Memory B cell (primary cell): ENCODE measurements at regions not wholly inside any gene's neighbourhood (a gene's known extent, or its start where the extent isn't known, plus 50 kb on each side); places are given as distances from the start of the nearest gene placed in this dataset.

Experiments
- ATAC-seq: fragments of 150-1000 bp; cut with Tn5 transposase; 2 replicates; pipeline ENCODE4 v1.10.0; 2021; ENCODE audit warnings: low read depth, mild to moderate bottlenecking, moderate library complexity
- DNase-seq, 2 donors: peaks; one replicate each; pipeline ENCODE4 v3.0.0; 2022; ENCODE audit warnings: low spot score in 2 of 2
- H3K27ac Mint-ChIP-seq: one replicate; pipeline ENCODE4 v1.8.0; 2022; ENCODE audit warnings: mild to moderate bottlenecking, moderate library complexity, mixed read lengths
- H3K27me3 Mint-ChIP-seq: one replicate; pipeline ENCODE4 v1.8.0; 2022; ENCODE audit warnings: mixed read lengths
- H3K36me3 Mint-ChIP-seq: one replicate; pipeline ENCODE4 v1.8.0; 2022; ENCODE audit warnings: mild to moderate bottlenecking, mixed read lengths
- H3K4me1 Mint-ChIP-seq: one replicate; pipeline ENCODE4 v1.8.0; 2022; ENCODE audit warnings: mixed read lengths
- H3K4me3 Mint-ChIP-seq: one replicate; pipeline ENCODE4 v1.8.0; 2022; ENCODE audit warnings: mild to moderate bottlenecking, moderate library complexity, mixed read lengths
- H3K9me3 Mint-ChIP-seq: one replicate; pipeline ENCODE4 v1.8.0; 2022; ENCODE audit warnings: mixed read lengths

DNA sequence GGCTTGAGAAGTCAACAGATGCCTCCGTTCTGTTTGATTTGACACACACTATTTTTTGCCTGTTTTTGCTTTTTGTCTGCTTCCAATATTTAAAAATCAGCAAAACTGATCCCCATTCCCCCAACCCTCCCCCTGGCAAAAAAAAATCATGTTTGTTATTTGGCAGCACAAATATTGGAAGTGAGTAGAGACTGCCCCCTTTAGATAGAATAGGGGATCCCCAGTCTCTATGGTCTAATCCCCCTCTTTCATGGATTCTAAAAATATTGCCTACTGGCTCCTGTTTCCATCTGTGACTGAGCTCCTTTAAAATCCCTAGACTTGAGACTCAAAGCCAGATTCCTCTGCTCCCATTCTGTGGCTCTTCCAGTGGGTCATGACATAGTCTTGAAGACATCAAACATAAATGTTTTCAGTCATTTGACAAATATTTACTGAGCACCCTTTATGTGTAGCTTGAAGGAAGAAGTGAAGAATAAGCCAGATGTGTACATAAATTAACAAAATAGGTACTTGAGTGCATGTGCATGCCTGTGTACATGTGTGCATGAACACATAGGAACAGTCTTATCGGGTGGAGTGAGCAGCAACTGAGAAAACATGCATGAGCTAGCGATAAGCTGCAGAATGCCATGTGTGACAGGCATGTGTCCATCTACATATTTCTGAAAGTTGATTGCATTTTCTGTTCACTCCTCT, 101.2 kb downstream of the SALL1 start:
- ATAC-seq: no peak
- Mint-ChIP-seq H3K27ac (no peak overlapping the region), H3K27me3 (peaks cover 1% of the 10 kb centered on the region), H3K9me3 (peaks cover 2% of the 10 kb centered on the region), H3K4me1 (no peaks in the 10 kb centered on the region), H3K4me3 (no peak overlapping the region), H3K36me3 (no peaks in the 10 kb centered on the region)
- no peak for DNase-seq

DNA sequence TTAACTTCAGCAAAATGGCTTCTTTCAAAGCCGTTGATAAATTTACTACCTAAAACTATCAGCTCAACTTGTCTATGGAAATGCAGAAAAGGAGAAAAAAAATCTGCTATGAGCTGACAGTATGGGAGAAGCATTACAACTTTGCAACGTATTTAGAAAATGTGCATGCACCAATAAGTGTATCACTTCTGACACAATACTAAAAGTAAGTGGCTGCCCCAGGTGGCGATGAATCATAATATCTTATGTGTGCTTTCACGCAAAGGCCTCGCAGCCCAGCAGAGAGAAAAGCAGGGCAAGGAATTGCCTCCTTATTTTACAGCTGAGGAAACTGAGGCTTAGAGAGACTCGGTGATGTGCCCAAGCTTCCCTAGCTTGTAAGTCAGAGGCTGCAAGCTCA, 101.8 kb downstream of the SALL1 start:
- Mint-ChIP-seq H3K4me3 (no peak overlapping the region), H3K36me3 (no peaks in the 10 kb centered on the region), H3K9me3 (peaks cover 2% of the 10 kb centered on the region), H3K4me1 (no peaks in the 10 kb centered on the region), H3K27me3 (peaks cover 1% of the 10 kb centered on the region), H3K27ac (no peak overlapping the region)
- ATAC-seq (no peak), DNase-seq (no peak)

DNA sequence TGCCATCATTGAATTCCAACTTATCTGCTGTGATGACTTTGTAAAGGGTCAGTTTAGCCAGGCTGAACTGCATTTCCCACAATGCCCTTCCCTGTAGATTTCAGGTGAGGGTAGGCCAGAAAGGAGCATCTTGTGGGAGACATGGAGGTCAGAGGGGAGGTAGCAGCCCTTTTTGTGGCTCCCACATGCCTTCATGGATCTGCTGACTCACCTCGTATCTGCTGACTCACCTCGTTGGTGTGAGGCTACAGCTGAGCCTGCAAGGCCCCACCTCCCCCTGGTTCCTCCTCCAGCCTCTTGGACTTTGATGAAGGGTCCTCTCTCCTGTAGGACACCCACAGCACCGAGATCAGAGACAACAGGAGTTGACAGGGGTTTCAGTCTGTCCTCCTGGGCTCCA, 102.5 kb downstream of the SALL1 start:
- Mint-ChIP-seq H3K36me3 (no peaks in the 10 kb centered on the region), H3K27ac (no peak overlapping the region), H3K4me3 (no peak overlapping the region), H3K9me3 (peaks cover 2% of the 10 kb centered on the region), H3K4me1 (no peaks in the 10 kb centered on the region), H3K27me3 (no peaks in the 10 kb centered on the region)
- DNase-seq (no peak), ATAC-seq (no peak)

DNA sequence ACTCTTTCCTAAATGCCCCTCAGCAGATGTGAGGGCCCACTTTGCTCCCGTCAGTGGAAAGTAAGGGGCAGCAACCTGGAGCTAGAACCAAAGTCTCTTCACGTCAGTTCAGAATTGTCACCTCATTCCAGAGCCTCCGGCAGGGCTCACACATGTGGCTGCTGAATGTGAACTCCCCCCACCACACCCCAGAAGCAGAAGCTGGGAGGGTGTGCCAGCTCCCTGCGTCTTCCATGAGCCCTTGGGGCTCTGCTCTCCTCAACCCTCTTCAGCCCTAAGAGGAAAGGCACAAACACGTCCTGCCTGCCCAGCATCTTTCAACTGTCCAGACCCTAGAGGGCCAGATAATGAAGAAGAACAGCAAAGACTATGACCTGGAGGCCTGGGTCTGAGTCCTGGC, 105.3 kb downstream of the SALL1 start:
- Mint-ChIP-seq H3K27me3 (no peaks in the 10 kb centered on the region), H3K27ac (no peak overlapping the region), H3K4me3 (no peak overlapping the region), H3K4me1 (no peaks in the 10 kb centered on the region), H3K9me3 (peaks cover 2% of the 10 kb centered on the region), H3K36me3 (no peaks in the 10 kb centered on the region)
- DNase-seq: no peak
- ATAC-seq: no peak

DNA sequence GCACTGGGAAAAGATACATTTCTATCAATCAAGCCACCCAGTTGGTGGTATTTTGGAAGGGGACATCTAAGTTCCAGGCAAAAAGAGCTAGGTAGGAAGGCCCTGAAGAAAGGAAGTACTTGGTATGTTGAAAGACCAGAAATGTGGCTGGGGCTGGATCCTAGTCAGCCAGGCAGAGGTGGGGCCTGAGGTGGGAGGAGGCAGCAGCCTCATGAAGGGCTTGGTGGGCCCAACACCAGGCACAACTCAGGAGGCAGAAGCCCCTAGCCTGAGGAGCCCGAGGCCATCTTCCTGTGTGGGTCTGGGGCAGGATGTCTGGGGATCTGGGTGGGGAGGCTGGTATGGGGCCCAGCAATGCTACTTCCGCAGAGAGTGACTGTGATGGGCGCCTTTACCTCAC, 105.9 kb downstream of the SALL1 start:
- Mint-ChIP-seq H3K9me3 (peaks cover 3% of the 10 kb centered on the region), H3K27ac (no peak overlapping the region), H3K4me1 (no peaks in the 10 kb centered on the region), H3K36me3 (peaks cover 1% of the 10 kb centered on the region), H3K27me3 (no peaks in the 10 kb centered on the region), H3K4me3 (no peak overlapping the region)
- DNase-seq (no peak), ATAC-seq (no peak)

DNA sequence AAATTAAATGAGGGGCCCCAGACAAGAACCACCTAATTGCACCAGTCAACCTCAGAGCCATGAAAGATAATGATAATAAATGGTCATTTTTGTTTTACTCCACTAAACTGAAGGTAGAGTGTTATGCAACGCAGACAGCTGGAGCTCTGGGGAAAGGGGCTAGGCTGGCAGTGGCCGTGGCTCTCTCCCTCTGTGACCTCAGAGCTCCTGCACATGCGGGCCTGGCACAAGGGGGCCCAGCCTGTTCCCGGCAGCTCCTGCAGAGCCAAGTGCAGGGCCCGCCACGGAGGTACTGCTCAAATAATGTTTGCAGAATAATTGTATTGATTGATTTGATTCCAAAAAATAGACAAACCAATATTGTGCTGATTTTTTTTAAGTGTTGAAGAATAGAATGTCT, 109.5 kb downstream of the SALL1 start:
- no peak overlapping the region for H3K27ac Mint-ChIP-seq
- H3K27me3 Mint-ChIP-seq: no peaks in the 10 kb centered on the region
- DNase-seq: no peak
- peaks cover 1% of the 10 kb centered on the region for H3K36me3 Mint-ChIP-seq
- no peak for ATAC-seq
- H3K4me3 Mint-ChIP-seq: no peak overlapping the region
- H3K4me1 Mint-ChIP-seq: no peaks in the 10 kb centered on the region
- peaks cover 1% of the 10 kb centered on the region for H3K9me3 Mint-ChIP-seq

DNA sequence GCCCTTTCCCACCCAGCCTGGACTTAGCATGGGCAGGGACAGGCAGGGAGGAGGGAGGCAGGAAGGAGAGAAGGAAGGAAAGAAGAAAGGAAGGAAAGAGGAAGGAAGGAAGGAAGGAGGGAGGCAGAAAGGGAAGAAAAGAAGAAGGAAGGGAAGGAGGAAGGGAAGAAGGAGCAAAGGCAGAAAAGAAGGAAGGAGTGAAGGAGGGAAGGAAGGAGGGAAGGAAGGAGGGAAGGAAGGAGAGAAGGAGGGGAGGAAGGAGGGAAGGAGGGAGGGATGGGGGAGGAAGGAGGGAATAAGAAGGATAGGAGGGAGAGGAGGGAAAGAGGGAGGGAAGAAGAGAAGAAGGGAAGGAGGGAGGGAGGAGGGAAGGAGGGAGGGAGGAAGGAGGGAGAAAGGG, 110.4 kb downstream of the SALL1 start:
- no peak for DNase-seq
- no peak for ATAC-seq
- Mint-ChIP-seq H3K4me3 (no peak overlapping the region), H3K9me3 (peaks cover 1% of the 10 kb centered on the region), H3K27ac (no peak overlapping the region), H3K36me3 (peaks cover 1% of the 10 kb centered on the region), H3K27me3 (no peaks in the 10 kb centered on the region), H3K4me1 (no peaks in the 10 kb centered on the region)

DNA sequence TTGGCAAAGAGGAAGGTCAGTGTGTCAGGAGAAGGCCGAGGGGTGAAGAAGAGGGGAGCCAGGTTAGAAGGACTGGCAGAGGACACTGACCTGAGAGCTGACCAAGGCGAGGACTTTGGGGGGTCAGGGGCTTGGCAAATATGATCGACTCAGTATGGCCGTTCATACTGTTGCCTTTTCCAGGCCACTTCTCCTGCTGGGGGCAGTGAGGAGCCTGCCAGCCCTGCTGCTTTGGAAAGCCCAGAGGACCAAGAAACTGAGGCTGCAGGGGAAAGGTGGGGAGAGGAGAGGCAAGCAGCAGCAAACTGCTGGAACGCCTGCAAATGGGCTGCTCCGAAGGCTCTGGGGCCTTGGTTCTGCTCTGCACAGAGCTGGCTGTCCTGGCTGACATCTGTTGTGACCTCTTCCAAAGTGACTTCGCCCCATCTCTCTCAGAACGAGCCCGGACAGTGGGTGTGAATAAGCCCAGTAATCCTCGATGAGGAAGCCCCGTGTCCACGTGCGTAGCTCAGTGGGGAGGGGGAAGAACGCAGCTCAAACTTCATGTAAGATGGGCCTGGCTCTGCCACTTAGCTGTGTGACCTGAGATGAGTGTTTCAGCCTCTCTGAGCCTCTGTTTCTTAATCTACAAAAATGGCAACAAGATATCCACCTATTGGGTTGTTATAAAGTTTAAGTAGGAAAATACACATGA, 111.3 kb downstream of the SALL1 start:
- Mint-ChIP-seq H3K4me3 (no peak overlapping the region), H3K36me3 (peaks cover 1% of the 10 kb centered on the region), H3K27ac (no peak overlapping the region), H3K9me3 (peaks cover 1% of the 10 kb centered on the region), H3K27me3 (no peaks in the 10 kb centered on the region), H3K4me1 (no peaks in the 10 kb centered on the region)
- DNase-seq: no peak
- no peak for ATAC-seq

DNA sequence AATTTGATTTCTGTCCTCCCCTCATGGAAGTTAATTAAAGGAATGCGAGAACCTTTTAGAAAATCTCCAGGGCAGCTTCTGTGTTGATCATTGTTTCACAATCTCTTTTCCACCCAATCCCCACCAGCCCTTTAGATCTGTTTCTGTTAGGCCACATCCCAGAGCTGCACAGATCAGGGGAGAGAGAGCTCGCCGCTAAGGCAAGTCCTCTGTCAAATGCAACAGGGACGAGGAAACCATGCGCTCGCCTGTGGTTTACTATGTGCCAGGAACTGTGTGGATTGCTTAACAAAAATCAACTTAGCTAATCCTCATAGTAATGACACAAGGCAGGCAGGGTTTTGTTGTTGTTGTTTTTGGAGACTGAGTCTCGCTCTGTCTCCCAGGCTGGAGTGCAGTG, 115.4 kb downstream of the SALL1 start:
- no peak for ATAC-seq
- peaks cover 3% of the 10 kb centered on the region for H3K9me3 Mint-ChIP-seq

DNA sequence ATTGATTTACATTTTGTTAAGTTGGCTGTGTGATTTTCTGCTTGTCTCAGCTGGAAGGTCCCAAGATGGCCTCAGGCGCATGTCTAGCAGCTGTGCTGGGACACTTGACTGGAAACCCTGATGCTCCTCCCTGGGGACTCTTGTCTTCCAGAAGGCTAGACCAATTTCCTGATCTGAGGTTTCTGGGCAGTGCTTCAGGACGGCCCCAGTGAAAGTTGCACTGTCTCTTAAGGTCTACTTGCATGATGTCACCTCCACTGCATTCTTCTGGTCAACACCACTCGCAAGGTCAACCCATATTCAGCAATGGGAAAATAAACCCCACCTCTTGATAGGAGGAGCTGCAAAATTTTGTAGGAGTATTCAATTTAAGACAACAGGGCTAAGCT, 116.0 kb downstream of the SALL1 start:
- Mint-ChIP-seq H3K27me3 (peaks cover 1% of the 10 kb centered on the region), H3K27ac (no peak overlapping the region), H3K9me3 (peaks cover 1% of the 10 kb centered on the region), H3K4me1 (no peaks in the 10 kb centered on the region), H3K4me3 (no peak overlapping the region), H3K36me3 (no peaks in the 10 kb centered on the region)
- DNase-seq (no peak), ATAC-seq (no peak)

More for the DNA sequence above, 115.4 kb downstream of the SALL1 start:
- Mint-ChIP-seq H3K4me1 (no peaks in the 10 kb centered on the region), H3K27me3 (peaks cover 1% of the 10 kb centered on the region), H3K4me3 (no peak overlapping the region), H3K36me3 (peaks cover 1% of the 10 kb centered on the region), H3K27ac (no peak overlapping the region)
- DNase-seq: no peak

DNA sequence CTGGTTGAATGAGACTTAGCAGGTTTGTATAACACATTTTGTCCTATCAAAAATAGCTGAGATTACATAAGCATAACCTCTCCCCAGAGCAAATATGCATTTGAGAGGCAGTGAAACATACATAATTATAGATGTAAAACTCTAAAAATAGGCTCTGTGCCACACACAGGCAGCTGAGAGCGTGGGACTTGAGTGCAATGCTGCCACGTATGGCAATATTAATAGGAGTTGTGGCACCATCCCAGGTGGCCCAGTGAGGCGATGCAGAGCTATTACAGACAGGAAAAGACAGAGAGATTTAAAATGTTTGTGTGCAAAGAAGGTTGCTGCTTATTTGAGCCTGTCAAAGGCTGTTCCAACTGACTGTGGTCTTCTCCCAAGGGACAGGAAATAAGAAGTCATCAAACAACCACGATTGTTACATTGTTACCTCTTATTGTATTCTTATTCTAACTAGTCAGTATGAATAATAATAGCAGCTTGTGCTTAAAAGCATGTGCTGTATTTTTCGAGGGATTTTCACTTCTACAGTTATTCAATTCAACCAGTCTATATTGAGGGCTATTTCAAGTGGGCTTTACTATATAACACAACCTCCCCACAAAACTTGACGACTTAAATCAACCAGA, 116.5 kb downstream of the SALL1 start:
- Mint-ChIP-seq H3K9me3 (peaks cover 1% of the 10 kb centered on the region), H3K27me3 (peaks cover 1% of the 10 kb centered on the region), H3K27ac (no peak overlapping the region), H3K4me1 (no peaks in the 10 kb centered on the region), H3K4me3 (no peak overlapping the region), H3K36me3 (no peaks in the 10 kb centered on the region)
- DNase-seq (no peak), ATAC-seq (no peak)

DNA sequence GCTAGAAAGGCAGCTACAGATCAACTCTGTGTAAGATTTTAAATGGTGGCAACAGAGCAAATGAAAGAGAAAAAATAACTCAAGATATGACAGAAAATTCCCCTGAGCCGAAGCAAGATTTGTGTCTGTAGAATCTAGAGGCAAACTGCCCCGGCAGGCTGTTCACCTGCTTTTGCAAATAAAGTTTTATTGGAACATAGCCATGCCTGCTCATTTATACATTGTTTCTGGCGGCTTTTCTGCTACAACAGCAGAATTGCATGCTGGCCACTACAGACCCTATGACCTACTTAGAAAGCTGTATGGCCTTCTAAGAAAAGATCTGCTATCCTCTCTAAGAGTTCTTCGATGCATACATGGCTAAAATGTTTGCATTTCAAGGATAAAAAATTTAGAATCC, 119.5 kb downstream of the SALL1 start:
- DNase-seq: no peak
- no peak for ATAC-seq
- Mint-ChIP-seq H3K9me3 (peaks cover 1% of the 10 kb centered on the region), H3K27me3 (peaks cover 1% of the 10 kb centered on the region), H3K27ac (no peak overlapping the region), H3K4me3 (no peak overlapping the region), H3K36me3 (no peaks in the 10 kb centered on the region), H3K4me1 (no peaks in the 10 kb centered on the region)

DNA sequence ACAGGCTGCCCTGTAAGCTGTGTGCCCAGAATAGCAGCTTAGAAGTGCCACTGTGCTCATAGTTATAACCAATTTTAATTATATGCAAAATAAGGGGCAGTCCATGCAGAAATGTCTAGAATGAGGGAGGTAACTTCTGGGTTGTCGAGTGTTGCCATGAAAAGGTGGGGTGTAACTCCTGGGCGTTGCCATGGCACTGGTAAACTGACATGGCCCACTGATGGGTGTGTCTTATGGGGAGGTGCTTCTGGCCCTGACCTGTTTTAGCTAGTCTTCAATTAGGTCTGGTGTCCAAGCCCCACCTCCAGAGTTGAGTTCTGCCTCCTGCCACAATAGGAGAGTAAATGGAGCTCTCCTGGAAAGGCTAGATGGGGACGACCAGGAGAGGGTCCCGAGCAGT, 120.6 kb downstream of the SALL1 start:
- no peaks in the 10 kb centered on the region for H3K36me3 Mint-ChIP-seq
- peaks cover 1% of the 10 kb centered on the region for H3K27me3 Mint-ChIP-seq
- no peaks in the 10 kb centered on the region for H3K4me1 Mint-ChIP-seq
- H3K4me3 Mint-ChIP-seq: no peak overlapping the region
- no peak for DNase-seq
- no peak for ATAC-seq
- peaks cover 1% of the 10 kb centered on the region for H3K9me3 Mint-ChIP-seq
- no peak overlapping the region for H3K27ac Mint-ChIP-seq

DNA sequence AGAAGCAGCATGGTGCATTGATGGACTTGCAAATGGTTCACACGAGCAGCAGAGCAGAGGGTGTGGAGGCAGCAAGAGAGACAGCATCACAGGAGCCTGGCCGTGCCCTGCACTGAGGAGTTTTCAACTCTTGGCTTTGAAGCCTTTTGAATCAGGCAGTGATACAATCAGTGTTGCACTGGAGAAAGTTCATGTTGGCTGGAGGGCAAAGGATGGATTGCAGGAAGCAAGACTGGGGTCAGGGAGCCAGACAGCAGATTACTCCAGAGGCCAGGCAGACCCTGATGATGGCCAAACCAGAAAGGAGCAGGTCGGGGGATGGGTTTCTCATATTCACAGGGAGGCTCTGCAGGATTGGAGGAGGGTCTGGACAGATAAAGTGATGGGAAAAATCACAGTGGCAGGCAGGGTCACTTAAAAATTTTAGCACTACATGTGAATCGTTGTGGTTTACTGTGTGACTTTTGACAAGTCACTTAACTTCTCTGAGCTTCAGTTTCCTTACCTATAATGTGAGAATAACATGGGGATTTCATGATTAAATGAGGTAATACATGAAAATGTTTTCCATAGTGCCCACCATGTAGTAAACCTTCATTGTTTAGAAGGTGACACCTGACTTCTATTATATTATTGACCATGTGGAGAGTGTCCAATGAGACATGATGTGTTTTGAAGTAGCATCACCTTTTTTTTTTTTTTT, 125.3 kb downstream of the SALL1 start:
- no peak for ATAC-seq
- H3K4me1 Mint-ChIP-seq: no peaks in the 10 kb centered on the region
- no peaks in the 10 kb centered on the region for H3K36me3 Mint-ChIP-seq

More for the DNA sequence above, 125.3 kb downstream of the SALL1 start:
- Mint-ChIP-seq H3K27me3 (no peaks in the 10 kb centered on the region), H3K4me3 (no peak overlapping the region), H3K9me3 (no peaks in the 10 kb centered on the region), H3K27ac (no peak overlapping the region)
- no peak for DNase-seq
